Fibroblast of peridontal ligament (primary cell): ENCODE measurements at regions not wholly inside any gene's neighbourhood (a gene's known extent, or its start where the extent isn't known, plus 50 kb on each side); places are given as distances from the start of the nearest gene placed in this dataset.
"Not testable (repeated sequence)": the region's sequence is repeated elsewhere in the genome, so short reads cannot be mapped to it uniquely, and the experiment has no call there.

Experiments
- DNase-seq: peaks from one replicate; pipeline ENCODE4 v3.0.0-alpha.2; 2010; ENCODE audit errors: extremely low read depth

DNA sequence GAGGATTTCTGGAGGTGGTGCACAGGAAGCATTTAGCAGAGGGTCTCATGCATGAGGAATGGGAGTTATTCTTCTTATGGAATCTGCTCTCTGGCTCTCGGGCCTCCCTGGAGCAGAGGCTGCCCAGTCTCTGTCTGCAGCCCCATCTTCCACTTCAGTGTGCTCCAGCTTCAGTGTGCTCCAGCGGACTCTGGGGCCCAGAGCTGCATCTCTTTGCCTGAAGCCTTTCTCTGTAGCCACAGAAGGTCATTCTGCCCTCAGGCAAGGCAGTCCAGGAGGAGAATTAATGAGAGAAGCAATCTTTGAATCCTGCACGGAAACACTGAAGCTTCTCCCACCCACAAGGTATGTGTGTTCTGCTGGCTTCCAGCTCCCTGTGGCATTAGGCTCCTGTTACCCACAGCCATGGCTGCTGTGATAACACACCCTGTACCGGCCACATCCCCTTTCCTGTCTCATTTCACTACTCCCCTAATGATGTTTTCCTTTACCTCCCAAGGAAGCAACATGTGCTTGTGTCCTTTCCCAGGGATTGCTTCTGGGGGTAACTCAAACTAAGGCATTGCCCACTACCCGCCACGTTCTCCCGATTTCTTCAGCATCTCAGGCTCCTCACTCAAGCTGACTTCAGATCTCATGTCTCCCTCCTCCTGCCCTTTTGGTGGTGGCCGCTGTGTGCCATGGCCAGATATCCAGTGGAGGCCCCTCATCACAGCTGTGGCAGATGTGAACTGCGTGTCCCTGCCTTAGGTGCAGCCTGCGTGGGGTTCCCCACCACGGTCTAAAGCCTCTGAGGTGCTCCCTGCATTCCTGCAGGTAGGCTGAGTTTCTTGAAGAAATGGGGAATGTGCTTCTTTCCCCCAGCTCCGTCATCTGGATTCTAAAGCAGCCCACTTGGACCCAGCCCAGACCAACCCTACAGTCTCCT lies 181.2 kb upstream of the GALNT2 start:
- DNase-seq = no peak

GRCh38 chr1:229886636-229887035 lies 180.4 kb upstream of the GALNT2 start:
- no peak for DNase-seq

GRCh38 chr1:229887043-229887822 lies 179.8 kb upstream of the GALNT2 start:
- DNase-seq = no peak

GRCh38 chr1:229888157-229888556 lies 178.9 kb upstream of the GALNT2 start:
- no peak for DNase-seq

DNA sequence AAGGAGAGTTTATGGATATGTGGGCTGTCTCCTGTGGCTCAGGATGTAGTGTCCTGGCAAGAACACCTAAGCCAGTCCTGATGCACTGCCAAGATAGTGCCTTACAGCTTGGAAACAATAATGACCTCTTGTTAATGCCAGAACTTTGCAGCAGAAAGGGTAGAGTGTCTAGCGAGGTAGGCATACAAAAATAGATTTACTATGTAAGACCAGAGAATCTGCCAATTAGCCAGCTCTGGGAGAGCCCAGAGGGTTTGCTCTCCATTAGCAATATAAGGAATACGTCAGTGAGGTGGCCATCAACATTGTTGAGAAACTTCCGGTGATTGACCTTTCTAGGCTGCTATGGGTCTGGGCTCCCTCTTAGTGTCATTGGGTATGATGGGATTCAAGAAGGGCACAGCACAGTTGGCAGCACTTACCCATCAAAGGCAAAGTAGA lies 178.5 kb upstream of the GALNT2 start:
- DNase-seq = no peak

DNA sequence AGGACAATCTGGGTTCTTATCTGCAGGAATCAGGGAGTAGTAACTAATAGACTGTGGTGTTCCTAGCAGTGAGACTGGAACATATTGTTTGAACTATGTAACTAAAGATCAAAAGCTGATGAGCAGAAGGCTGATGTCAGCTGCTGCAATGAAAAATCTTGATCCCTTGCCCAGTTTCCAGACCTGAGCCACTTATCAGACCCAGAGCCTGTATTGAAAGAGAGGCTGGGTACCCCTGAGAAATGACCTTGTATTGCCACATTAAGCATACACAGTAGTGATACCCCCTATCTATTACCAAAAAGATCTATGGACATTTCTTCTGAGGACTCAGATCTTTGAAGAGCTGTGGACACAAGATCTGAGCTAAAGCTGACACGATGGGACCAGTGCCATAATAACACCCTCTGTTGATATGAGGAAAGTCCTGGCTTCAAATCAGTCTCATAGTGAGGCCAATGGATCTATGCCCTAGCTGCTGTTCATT lies 178.0 kb upstream of the GALNT2 start:
- DNase-seq = no peak

GRCh38 chr1:229891227-229891626 lies 175.8 kb upstream of the GALNT2 start:
- no peak for DNase-seq

DNA sequence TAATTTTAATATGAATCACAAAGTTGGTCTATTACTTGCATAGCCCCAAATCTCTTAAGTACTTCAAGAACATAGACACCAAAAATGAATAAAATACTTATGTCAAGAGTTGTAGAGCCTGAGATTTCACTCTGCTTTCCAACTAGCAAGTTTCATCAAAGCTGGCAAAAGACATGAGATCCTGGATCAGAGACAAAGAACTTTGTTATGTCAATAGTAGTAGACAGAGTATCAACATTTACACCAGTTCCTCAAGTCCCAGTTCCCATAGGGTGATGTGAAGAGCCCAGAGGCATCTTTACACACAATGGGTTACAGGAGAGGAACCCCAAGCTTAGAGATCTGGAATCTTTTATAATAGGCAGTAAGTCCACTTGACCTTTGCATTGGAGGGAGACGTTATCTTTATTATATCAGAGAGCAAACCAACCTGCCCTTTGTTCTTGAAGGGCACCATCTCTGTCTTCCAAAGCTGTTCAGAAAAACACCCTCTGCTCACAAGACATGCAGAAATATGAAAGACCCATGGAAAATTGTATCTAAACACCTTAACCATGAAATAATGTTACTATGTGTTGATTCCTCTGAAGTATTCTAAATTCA lies 174.4 kb upstream of the GALNT2 start:
- DNase-seq = no peak

GRCh38 chr1:229893762-229894444 lies 173.1 kb upstream of the GALNT2 start:
- no peak for DNase-seq

DNA sequence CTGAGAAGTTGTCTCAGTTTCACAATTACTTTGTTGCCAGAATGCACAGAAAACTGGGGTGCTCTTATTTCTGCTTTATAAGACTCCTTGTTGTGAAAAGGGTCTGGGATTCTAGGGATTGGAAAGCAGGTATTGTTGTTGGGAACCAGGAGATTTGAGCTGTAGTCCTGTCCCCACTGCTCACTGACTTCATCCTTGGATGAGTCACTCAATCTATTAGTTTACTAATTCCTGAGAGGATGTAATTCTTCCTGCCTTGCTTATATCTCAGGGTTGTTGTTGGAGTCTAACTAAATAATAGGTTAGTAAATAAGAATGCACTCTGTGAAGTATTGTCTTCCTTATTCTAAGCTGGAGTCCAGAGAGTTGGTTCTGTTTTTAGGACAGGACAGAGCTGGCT lies 172.5 kb upstream of the GALNT2 start:
- DNase-seq = no peak

GRCh38 chr1:229895605-229896004 lies 171.4 kb upstream of the GALNT2 start:
- DNase-seq = no peak

DNA sequence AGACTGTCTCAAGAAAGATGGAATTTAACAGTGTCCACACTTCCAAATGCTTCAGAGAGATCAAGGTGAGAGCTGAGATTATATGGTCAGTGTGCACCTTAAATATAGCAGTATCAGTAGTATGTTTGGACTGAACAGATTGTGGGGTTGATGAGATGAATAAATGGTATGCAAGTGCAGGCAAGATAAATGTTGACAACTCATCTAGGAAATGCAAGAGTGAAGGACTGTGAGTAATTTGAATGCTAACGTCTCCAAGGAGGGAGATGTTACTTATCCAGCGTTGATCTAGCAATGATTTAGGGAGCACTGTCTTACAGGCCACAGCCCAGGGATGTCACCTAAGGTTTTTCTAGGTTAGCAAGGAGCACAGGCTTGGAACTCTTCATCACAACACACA lies 170.7 kb upstream of the GALNT2 start:
- DNase-seq = no peak

DNA sequence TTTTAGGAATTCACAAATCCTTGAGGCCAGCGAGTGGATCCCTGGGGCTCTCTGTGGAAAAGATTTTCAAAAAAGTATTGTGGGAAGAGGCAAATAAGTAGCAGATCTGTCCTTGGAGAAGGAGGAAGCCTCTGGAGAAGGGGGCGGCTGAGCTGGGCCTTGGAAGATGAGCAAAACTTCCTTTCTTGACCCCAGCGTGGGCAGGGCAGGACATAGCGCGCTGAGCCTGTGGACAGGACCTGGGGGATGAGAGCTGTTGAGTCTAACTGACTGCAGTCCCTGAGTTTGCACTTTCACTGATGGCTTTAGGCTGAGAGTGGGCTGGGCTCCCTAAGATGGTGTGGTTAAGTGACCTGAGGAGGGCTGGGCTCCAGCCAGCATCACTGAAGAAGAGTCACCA lies 170.2 kb upstream of the GALNT2 start:
- no peak for DNase-seq

GRCh38 chr1:229897501-229897900 lies 169.5 kb upstream of the GALNT2 start:
- no peak for DNase-seq

- no peak for DNase-seq
These were observed 166.8 kb upstream of the GALNT2 start for GRCh38 chr1:229900220-229900619.

DNA sequence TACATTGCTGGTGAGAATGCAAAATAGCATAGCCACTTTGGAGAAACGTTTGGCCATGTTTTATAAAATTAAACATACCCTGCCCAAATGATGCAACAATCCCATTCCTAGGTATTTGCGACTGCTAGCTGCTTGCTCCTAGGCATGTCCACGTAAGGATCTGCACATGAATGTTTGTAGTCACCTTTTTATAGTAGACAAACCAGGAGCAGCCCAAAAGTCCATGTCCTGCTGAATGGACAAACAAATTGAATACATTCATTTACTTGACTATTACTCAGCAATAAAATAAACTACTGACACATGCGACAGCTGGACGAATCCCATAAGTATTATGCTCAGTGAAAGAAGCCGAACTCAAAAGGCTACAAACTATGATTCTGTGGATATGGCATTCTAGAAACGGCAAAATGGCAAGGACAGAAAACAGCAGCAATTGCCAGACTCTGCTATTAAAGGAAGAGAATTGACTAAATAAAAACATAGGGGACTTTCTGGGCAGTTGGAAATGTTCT lies 161.9 kb upstream of the GALNT2 start:
- no peak for DNase-seq

GRCh38 chr1:229905652-229906051 lies 161.4 kb upstream of the GALNT2 start:
- DNase-seq = no peak

GRCh38 chr1:229907884-229908638 lies 159.0 kb upstream of the GALNT2 start:
- DNase-seq = no peak

GRCh38 chr1:229908689-229909088 lies 158.3 kb upstream of the GALNT2 start:
- DNase-seq = no peak

DNA sequence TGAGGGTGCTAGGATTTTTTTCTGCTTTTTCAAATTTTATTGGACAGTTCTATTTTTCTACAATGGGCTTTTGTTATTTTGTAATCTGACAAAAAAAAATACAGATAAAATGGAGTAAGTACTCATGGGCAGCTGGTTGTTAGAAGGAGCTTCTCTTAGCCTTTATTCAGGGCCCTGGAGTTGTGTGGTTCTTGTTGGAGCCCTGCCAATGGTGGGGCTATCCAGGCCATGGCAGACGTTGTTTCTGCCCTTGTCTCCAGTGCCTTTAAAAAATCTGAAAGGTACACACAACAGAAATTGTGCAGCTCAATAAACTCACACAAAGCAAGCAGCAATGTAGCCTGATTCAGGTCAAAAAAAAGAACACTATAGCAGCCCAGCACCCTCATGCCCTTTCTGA lies 153.5 kb upstream of the GALNT2 start:
- DNase-seq = no peak

- not testable (repeated sequence) for DNase-seq
These were observed 147.6 kb upstream of the GALNT2 start for GRCh38 chr1:229919488-229919887.
